Lung (tissue), 11 donors: ENCODE measurements at regions not wholly inside any gene's neighbourhood (a gene's known extent, or its start where the extent isn't known, plus 50 kb on each side); places are given as distances from the start of the nearest gene placed in this dataset.
A peak's percentile ranks its signal among the peaks of the same experiment; 100 is the strongest.

Source experiments
- ATAC-seq: fragments of 200-7000 bp; cut with Tn5 transposase; one replicate; pipeline ENCODE4 v1.9.1; 2020; ENCODE audit warnings: moderate number of reproducible peaks; ENCODE audit not compliant: insufficient read depth, low FRiP score
- DNase-seq, 3 donors: peaks; one replicate each; pipeline ENCODE4 v3.0.0-alpha.2; 2013 to 2017
- H3K27ac ChIP-seq, 2 donors: one replicate each; pipeline ENCODE4 v1.5.1; 2013; ENCODE audit warnings: mild to moderate bottlenecking in 2 of 2, moderate library complexity in 2 of 2, control low read depth in 1 of 2, inconsistent platforms in 1 of 2, low read depth in 1 of 2, low read length in 1 of 2
- H3K27me3 ChIP-seq, 3 donors: one replicate each; pipeline ENCODE4 v1.5.1; 2013; ENCODE audit warnings: low read length in 2 of 3; ENCODE audit not compliant: control insufficient read depth in 3 of 3, insufficient read depth in 3 of 3
- H3K36me3 ChIP-seq, 4 donors: one replicate each; pipeline ENCODE4 v1.5.1; 2013; ENCODE audit warnings: low read length in 4 of 4, mild to moderate bottlenecking in 1 of 4, moderate library complexity in 1 of 4; ENCODE audit not compliant: control insufficient read depth in 4 of 4, insufficient read depth in 4 of 4
- H3K4me1 ChIP-seq, 5 donors: one replicate each; pipeline ENCODE4 v1.5.1; 2013; ENCODE audit warnings: low read length in 5 of 5, mild to moderate bottlenecking in 2 of 5, moderate library complexity in 1 of 5; ENCODE audit not compliant: control insufficient read depth in 5 of 5, insufficient read depth in 5 of 5
- H3K4me3 ChIP-seq: one replicate; pipeline ENCODE4 v1.5.1; 2013; ENCODE audit warnings: mild to moderate bottlenecking, control low read depth, moderate library complexity
- H3K9ac ChIP-seq, 2 donors: one replicate each; pipeline ENCODE4 v1.5.1; 2013; ENCODE audit warnings: low read length in 2 of 2, control low read depth in 1 of 2; ENCODE audit not compliant: insufficient read depth in 1 of 2
- H3K9me3 ChIP-seq, 4 donors: one replicate each; pipeline ENCODE4 v1.5.1; 2013; ENCODE audit warnings: low read length in 3 of 4, mild to moderate bottlenecking in 1 of 4, moderate library complexity in 1 of 4; ENCODE audit not compliant: control insufficient read depth in 4 of 4, insufficient read depth in 3 of 4
- WGBS, 2 donors: extraction: QIAGEN DNeasy Blood & Tissue Kit; methylation state at CpG; one replicate each; pipeline ENCODE4 v1.1.7; 2013; 5-methylcytosine and 5-hydroxymethylcytosine counted together
- TF ChIP-seq, protein P1 (sequence below): IDR thresholded peaks from 2 replicates; pipeline ENCODE4 v1.5.1; 2012; ENCODE audit warnings: mild to moderate bottlenecking; ENCODE audit errors: control extremely low read depth, extremely low read depth
- donor health status: control.
- donor health status: control.
- donor health status: Bipolar disorder and iron deficiency.
- donor health status: healthy.
- donor health status: DM: yes; HTN: yes; CAD: no.

DNA sequence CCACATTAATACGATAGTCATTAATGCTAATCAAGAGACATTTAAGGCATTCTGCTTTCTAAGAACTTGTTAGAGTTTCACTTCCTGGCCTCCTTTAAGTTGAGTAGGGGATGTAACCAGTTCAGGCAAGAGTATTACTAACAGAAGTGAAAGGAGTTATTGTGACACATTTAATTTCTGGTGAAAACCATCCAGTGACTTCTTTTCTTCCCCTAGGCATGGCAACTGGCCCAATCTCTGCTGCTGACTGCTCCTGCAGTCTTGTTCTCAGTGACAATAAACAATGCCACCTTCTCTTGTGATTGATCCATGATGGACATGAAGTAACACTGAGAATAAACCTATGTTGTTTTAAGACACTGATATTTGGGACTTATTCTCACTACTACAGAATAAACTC is 130.9 kb upstream of the DEFB112 start:
- DNase-seq (no peak), ATAC-seq (no peak)
- Histone ChIP-seq H3K4me1 (no peaks in the 10 kb centered on the region), H3K9ac (no peak overlapping the region), H3K27me3 (peaks cover 0 to 2% (median 0%) of the 10 kb centered on the region in 3 donors), H3K36me3 (no peaks in the 10 kb centered on the region), H3K4me3 (no peak overlapping the region), H3K27ac (no peak overlapping the region), H3K9me3 (no peaks in the 10 kb centered on the region)
- 83 to 92% methylated on average over 1 of the region's 1 CpG for WGBS, 2 donors
- TF ChIP-seq, protein P1, sequence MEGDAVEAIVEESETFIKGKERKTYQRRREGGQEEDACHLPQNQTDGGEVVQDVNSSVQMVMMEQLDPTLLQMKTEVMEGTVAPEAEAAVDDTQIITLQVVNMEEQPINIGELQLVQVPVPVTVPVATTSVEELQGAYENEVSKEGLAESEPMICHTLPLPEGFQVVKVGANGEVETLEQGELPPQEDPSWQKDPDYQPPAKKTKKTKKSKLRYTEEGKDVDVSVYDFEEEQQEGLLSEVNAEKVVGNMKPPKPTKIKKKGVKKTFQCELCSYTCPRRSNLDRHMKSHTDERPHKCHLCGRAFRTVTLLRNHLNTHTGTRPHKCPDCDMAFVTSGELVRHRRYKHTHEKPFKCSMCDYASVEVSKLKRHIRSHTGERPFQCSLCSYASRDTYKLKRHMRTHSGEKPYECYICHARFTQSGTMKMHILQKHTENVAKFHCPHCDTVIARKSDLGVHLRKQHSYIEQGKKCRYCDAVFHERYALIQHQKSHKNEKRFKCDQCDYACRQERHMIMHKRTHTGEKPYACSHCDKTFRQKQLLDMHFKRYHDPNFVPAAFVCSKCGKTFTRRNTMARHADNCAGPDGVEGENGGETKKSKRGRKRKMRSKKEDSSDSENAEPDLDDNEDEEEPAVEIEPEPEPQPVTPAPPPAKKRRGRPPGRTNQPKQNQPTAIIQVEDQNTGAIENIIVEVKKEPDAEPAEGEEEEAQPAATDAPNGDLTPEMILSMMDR: no peak

DNA sequence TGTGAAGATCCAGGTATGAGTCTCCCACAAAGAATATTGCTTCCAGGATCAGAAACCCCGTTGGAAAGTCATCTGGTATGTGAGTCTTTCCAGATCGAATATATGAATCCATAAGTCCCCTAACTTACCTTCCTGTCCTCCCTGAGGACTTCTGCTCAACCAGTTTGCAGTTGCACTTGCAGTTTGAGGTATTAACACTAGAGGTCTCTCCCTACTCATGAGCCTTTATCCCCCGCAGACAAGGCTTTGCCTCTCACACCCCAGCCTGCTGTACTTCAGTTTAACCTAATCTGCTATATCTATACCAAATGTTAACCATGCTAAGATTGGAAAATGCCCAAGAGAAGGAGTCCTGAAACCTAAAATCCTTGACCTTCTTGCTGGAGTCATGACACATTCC is 135.3 kb upstream of the DEFB112 start:
- TF ChIP-seq, protein P1: no peak
- WGBS, 2 donors: 37 to 38% methylated on average over 3 of the region's 3 CpGs
- H3K36me3 ChIP-seq: no peaks in the 10 kb centered on the region
- H3K27me3 ChIP-seq: peaks cover 0 to 5% (median 0%) of the 10 kb centered on the region in 3 donors
- no peak overlapping the region for H3K9ac ChIP-seq
- no peaks in the 10 kb centered on the region for H3K4me1 ChIP-seq
- no peaks in the 10 kb centered on the region for H3K9me3 ChIP-seq
- DNase-seq: peak in 2 of 3 donors; percentile 19 to 20
- no peak for ATAC-seq
- no peak overlapping the region for H3K4me3 ChIP-seq
- H3K27ac ChIP-seq: no peak overlapping the region

DNA sequence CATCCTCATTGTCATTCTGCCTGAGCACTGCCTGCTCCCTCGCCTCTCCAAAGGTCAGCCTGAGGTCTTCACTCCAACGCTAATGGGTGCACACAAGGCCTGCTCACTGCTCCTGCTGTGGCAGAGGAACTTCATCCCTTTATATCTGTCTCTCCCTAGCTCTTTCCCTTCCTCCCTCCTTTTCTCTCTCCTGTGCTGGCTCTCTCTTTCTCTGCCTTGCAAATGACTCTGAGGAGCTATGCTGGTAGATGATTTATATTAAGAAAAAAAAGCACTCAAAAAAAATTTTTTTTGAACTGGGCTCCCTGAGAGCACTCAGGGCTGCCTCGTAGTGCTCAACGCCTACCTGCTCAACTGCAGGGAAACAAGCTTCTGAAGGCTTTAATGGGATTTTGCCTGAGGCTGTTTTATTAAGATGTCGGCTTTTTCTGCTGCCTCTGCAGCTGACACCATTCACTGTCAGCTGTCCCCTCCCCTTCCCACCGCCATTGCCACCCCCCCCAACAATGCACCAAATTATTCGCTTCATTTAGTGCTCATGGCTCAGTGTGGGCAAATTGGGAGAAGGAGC is 137.7 kb upstream of the DEFB112 start:
- Histone ChIP-seq H3K27ac (no peak overlapping the region), H3K36me3 (no peaks in the 10 kb centered on the region), H3K9me3 (no peaks in the 10 kb centered on the region), H3K27me3 (peaks cover 0 to 5% (median 0%) of the 10 kb centered on the region in 3 donors), H3K4me1 (no peaks in the 10 kb centered on the region), H3K9ac (no peak overlapping the region), H3K4me3 (no peak overlapping the region)
- ATAC-seq: no peak
- no peak for DNase-seq
- TF ChIP-seq, protein P1: no peak
- 56 to 73% methylated on average over 7 of the region's 7 CpGs for WGBS, 2 donors

DNA sequence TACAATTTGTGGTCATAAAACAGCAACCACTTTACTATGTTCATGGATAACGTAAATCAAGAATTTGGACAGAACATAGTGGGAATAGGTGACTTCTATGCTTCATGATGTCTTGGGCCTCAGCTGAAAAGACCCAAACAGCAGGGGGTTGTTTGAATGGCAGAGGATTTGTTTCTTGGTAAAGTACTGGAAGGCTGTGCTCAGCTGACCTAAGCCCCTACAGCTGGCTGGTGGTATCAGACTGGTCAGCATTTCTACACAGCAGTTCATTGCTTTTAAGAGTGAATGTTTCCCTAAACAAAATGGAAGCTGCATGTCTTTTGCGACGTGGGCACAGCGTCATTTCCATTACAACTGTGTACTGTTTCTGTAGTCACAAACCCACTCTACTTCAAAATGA is 148.5 kb upstream of the DEFB112 start:
- Histone ChIP-seq H3K9me3 (no peaks in the 10 kb centered on the region), H3K4me3 (no peak overlapping the region), H3K27ac (no peak overlapping the region), H3K9ac (no peak overlapping the region), H3K36me3 (no peaks in the 10 kb centered on the region), H3K27me3 (no peaks in the 10 kb centered on the region), H3K4me1 (peaks cover 0 to 11% (median 0%) of the 10 kb centered on the region in 5 donors)
- 84 to 86% methylated on average over 4 of the region's 4 CpGs for WGBS, 2 donors
- no peak for DNase-seq
- TF ChIP-seq, protein P1: no peak
- ATAC-seq: no peak
